Gastrocnemius medialis (tissue), 4 donors: ENCODE measurements at regions not wholly inside any gene's neighbourhood (a gene's known extent, or its start where the extent isn't known, plus 50 kb on each side); places are given as distances from the start of the nearest gene placed in this dataset.

Experiments used
- POLR2A ChIP-seq, 2 donors: fragments of 450-650 bp; IDR thresholded peaks; one replicate each; pipeline ENCODE4 v1.6.1; 2017; ENCODE audit warnings: antibody characterized with exemption in 2 of 2, mild to moderate bottlenecking in 2 of 2, moderate library complexity in 2 of 2
- TF ChIP-seq, protein P1 (sequence below), 5 experiments: fragments of 450-650 bp in 3 of 5; fragments of 200-600 bp in 2 of 5; sonication (generic) in 2 of 5; IDR thresholded peaks in 4 of 5; conservative IDR thresholded peaks in 1 of 5; 1 replicate in 4 of 5; 2 replicates in 1 of 5; pipeline ENCODE4 v1.5.1; 2016 to 2019; ENCODE audit warnings: antibody characterized with exemption in 5 of 5, mild to moderate bottlenecking in 3 of 5, moderate library complexity in 3 of 5

DNA sequence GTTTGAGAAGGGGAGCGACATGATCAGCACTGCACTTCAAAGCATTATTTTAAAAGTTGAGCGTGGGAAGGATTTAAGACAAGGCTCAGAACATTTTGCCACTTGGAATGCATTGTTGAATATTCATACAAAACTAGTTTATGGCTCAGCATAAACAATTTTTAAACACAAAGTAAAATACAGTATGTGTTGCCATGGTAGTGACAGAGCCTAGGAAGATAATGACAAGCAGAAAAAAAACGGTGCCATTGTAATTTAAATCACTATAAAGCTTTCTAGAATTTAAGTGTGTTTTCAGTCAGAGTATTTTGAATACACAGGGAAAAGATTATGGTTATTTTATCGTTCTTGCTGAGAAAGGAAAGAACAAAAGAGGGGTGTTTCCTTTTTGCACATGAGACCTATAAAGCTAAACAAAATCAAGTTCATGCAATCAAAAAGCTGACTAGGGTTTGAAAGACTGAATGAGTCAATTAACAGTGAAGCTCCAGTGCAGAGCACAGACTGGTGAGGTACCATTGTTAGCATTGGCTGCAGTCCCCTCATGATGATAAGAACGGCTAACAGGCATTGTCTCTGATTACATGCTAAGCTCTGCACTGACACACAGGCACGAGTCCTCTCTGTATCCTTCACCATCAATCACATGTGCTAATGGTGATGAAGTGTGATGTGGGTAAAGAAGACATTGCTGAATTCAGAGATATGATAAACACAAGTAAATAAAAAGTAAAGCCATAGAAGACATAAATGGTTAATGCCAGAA is 181.9 kb upstream of the VSTM2A start:
- TF ChIP-seq POLR2A (IDR thresholded peaks at IDR 0.05), result no peak
- TF ChIP-seq, protein P1, sequence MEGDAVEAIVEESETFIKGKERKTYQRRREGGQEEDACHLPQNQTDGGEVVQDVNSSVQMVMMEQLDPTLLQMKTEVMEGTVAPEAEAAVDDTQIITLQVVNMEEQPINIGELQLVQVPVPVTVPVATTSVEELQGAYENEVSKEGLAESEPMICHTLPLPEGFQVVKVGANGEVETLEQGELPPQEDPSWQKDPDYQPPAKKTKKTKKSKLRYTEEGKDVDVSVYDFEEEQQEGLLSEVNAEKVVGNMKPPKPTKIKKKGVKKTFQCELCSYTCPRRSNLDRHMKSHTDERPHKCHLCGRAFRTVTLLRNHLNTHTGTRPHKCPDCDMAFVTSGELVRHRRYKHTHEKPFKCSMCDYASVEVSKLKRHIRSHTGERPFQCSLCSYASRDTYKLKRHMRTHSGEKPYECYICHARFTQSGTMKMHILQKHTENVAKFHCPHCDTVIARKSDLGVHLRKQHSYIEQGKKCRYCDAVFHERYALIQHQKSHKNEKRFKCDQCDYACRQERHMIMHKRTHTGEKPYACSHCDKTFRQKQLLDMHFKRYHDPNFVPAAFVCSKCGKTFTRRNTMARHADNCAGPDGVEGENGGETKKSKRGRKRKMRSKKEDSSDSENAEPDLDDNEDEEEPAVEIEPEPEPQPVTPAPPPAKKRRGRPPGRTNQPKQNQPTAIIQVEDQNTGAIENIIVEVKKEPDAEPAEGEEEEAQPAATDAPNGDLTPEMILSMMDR (IDR thresholded peaks at IDR 0.05 in 4 of 5, conservative IDR thresholded peaks at IDR 0.05 in 1 of 5), result no peak
